NCI-H128 (cell line): ENCODE measurements at regions not wholly inside any gene's neighbourhood (a gene's known extent, or its start where the extent isn't known, plus 50 kb on each side); places are given as distances from the start of the nearest gene placed in this dataset.
"Not testable (repeated sequence)": the region's sequence is repeated elsewhere in the genome, so short reads cannot be mapped to it uniquely, and the experiment has no call there.

ENCODE experiments used
- DNase-seq: peaks from one replicate; lab custom pipeline; 2025; ENCODE audit not compliant: unreplicated experiment; lab: John Stamatoyannopoulos, UW

- no peak for DNase-seq
Measured at GRCh38 chr5:155489949-155490348, 476.4 kb downstream of the KIF4B start.

DNA sequence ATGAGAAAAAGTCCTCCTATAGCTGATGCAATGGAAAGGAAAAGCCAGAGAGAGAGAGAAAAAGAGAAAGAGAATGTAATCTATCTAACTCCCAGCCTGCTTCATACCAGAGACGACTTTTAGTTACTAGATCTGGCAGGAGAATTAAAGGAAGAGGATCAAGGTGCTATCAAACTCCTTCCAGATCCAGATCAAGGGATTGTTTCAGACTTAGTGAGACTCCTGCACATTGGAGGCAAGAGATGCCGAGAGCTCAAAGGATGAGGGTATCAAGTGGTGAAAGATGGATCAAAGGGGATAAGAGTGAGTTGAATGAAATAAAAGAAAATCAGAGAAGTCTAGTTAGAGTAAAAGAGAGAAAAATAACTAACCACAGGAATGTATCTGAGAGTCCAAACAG, 478.6 kb downstream of the KIF4B start:
- no peak for DNase-seq

DNA sequence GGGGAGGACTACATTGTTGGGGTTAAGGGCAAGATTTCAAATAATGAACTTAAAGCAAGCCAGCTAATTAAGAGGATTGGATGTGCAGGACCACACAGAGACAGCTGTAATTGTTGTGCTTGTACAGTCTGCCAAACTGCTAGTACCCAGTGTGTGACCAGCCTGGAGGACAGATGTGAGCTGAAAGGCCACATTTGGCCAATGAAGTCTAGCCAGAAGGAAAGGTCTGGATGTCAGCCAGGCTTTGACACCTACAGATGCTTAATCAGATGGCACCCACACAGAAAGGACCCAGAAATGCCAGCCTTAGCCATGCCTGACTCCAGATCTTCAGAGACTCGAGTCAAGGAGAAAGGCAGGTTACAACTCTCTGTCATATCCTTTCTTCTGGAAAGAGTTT, 491.1 kb downstream of the KIF4B start:
- DNase-seq = no peak

GRCh38 chr5:155507363-155507762, 493.8 kb downstream of the KIF4B start:
- DNase-seq = no peak

- no peak for DNase-seq
Measured at GRCh38 chr5:155508673-155509072, 495.1 kb downstream of the KIF4B start.

- no peak for DNase-seq
Measured at GRCh38 chr5:155512329-155512728, 498.8 kb downstream of the KIF4B start.

GRCh38 chr5:155514105-155514563, 500.6 kb downstream of the KIF4B start:
- no peak for DNase-seq

DNA sequence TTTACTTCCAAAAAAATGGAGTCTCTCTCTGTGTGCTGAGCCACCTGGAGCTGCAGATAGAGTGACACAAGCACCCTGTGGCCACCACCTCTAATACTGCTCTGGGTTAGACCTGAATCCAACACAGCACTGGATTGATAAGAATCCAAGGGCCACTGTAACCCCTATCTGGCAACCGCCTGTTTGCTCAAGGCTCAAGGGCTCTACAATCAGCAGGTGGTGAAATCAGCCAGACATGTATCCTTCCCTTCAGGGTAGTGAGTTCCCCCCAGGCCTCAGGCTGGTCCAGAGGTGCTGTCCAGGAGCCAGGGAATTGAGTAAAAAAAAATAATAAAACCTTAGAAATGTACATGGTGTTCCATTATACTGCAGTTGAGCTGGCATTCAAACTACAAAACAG, 509.0 kb downstream of the KIF4B start:
- no peak for DNase-seq

GRCh38 chr5:155529362-155529761, 515.8 kb downstream of the KIF4B start:
- no peak for DNase-seq

DNA sequence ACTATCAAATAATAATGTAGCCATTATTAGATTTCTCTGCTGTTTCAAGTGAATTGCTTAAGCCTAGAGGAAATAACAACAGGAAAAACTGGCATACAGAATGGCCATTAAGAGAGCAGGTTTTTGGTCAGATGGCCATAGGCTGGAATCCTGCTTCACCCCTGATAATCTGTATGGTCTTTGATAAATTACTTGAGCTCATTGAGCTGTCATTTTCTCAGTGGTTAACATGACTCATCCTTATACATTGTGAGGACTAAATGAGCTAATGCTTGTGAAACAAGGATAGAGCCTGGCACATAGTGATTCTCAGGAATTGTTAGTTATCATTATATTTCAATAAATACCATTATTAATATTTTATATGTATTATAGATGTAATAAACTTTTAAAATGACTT, 516.5 kb downstream of the KIF4B start:
- DNase-seq = no peak

DNA sequence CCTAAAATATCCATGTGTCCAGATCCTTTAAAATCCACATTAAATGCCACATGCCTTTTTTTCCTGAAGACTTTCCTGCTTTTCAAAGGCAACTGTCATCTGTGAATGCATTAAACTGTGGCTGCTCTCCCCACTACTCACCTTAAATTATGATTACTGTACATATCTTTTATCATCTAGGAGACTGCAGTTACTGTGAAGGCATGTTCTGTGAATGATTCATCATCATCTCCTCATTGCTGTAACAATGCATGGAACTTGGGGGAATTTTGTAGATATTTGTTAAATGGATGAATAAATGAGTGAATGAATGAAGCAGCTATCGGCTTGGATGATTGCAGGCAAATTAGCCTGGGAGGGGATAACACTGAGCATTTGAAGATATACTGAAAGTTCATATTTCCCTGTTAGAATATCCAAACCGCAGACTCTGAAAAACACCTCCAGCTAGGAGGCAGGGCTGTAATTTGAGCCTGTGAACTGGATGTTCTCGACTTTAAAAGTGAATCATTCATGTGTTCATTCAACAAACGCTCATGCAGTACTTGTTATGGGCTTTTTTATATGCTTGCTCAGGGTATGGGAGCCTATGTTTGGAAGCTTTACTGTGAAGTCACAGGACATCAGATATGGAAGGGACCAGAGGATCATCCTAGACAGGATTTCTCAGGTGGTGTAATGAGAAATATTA, 519.2 kb downstream of the KIF4B start:
- DNase-seq = no peak

- DNase-seq = peak; percentile 45
Measured at GRCh38 chr5:155540000-155540595, 526.5 kb downstream of the KIF4B start.

DNA sequence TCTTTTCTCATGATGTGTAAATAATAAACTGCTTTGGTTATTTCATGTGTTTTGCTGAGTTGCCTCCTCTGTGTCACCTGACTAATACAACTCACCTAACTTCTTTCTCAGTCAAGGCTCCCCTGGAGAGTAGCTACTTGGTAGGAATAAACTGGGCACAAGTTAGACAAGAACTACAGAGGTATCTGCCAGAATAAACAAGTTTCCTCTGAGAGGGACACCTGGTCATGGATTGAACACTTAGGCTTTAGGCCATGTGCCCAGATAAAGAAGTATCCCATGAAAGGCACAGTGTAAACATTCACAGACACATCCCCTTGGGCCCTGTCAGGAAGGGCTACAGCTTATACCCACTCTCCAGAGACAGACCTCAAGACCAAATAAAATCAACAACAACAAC, 532.5 kb downstream of the KIF4B start:
- peak; percentile 1 for DNase-seq

DNA sequence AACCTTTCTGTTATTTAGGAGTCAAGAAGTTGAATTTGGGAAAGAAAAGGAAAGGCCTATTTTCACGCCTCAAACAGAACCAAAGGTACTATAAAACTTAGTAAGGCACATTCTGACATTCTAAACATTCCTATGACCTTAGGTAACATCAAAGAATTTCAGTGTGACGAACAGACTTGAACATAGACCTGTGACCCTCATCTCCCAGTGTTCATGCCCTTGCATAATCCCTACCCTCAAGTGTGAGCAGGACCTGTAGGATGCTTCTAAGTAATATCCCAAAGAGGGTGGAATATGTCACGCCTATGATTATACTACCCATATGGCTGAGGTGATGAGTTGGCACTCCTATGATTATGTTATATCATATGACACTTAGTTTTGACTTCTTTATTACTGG, 540.9 kb downstream of the KIF4B start:
- DNase-seq = no peak

- DNase-seq = no peak
Measured at GRCh38 chr5:155556222-155556621, 542.7 kb downstream of the KIF4B start.

GRCh38 chr5:155556700-155557099, 543.1 kb downstream of the KIF4B start:
- DNase-seq = no peak

DNA sequence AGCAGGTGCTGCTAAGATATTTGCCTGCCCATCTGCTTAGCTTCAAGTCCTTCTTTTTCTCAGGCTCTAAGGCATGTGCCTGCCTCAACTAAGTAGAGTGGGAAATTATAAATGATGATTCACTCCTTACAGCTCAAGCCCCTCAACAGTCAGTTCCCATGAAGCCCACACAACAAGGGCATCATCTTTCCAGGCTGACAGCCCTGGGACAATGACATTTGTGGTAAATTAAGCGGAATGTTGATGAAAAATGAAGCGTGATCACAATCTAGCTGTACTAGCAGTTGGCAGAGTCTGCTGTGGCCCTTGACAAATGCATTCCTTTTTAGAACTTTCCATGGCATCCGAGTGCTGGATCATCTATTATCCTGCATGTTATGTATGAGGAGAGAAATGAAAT, 548.6 kb downstream of the KIF4B start:
- no peak for DNase-seq

DNA sequence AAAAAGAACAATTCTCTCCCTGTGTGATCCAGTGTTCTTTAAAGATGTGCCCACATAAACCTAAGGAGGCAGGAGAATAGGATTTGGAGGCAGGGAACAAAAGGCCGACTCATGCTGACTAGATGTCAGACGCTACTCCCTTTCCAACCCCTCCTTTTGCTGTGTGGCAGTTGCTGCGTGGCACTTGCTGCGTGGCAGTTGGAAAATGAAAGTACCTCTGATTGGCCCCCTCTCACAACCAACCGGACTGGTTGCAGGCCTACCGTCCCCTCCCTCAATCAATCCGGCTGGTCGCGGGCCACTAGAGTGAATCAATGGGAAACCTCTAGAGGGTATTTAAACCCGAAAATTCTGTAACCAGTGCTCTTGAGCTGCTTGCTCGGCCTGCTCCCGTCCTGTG, 551.0 kb downstream of the KIF4B start:
- DNase-seq = no peak

- no peak for DNase-seq
Measured at GRCh38 chr5:155575861-155576260, 562.3 kb downstream of the KIF4B start.

DNA sequence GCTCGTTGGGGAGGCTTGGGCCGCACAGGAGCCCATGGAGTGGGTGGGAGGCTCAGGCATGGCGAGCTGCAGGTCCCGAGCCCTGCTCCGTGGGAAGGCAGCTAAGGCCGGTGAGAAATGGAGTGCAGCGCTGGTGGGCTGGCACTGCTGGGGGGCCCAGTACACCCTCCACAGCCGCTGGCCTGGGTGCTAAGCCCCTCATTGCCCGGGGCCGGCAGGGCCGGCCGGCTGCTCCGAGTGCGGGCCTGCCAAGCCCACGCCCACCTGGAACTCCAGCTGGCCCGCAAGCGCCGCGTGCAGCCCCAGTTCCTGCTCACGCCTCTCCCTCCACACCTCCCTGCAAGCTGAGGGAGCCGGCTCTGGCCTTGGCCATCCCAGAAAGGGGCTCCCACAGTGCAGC, 573.3 kb downstream of the KIF4B start:
- not testable (repeated sequence) for DNase-seq

- DNase-seq = no peak
Measured at GRCh38 chr5:155587458-155587857, 573.9 kb downstream of the KIF4B start.

DNA sequence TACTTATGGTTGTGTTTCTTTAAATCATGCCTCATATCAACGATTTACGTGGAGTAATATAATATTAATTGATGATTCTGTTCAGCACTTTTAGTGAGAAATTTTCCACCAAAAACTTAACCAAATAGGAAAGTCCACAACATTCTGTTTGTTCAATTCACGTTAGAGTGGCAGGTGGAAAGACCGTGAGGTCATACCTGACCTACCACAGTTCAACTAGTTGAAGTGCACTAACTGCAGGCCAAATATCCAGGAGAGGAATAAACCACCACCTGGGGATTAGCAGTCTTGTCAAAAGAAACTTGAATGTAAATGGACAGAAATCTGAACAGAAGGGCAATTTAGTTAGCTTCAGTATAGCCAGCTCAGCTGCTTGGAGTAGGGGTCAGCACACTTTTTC, 577.7 kb downstream of the KIF4B start:
- DNase-seq = no peak

DNA sequence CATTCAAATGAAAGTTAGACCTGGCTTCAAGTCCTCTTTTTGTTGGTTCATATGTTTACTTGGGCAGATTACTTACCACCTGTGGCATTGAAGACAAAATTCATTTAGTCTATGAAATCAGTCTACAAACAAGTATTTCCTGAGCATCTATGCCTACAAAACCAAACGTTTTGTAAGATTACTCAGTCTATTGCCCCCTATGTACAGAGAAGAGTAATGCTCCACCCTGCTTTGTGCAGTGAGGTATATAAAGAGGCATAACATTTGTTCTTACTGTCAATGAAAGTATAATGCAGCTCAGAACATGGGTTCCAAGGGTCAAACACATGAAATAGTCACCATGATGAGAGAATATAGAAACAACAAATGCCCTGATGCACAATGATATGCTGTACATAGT, 580.7 kb downstream of the KIF4B start:
- DNase-seq = no peak
